NOMO-1 (cell line): ENCODE measurements at regions not wholly inside any gene's neighbourhood (a gene's known extent, or its start where the extent isn't known, plus 50 kb on each side); places are given as distances from the start of the nearest gene placed in this dataset.

ENCODE experiments used
- DNase-seq, 2 experiments: peaks; one replicate each; lab custom pipeline; 2025; ENCODE audit not compliant: unreplicated experiment in 2 of 2; lab: John Stamatoyannopoulos, UW

- DNase-seq: no peak
These were observed 884.8 kb upstream of the B3GALT2 start for GRCh38 chr1:194071205-194071604.

GRCh38 chr1:194069831-194070218, 883.4 kb upstream of the B3GALT2 start:
- no peak for DNase-seq

DNA sequence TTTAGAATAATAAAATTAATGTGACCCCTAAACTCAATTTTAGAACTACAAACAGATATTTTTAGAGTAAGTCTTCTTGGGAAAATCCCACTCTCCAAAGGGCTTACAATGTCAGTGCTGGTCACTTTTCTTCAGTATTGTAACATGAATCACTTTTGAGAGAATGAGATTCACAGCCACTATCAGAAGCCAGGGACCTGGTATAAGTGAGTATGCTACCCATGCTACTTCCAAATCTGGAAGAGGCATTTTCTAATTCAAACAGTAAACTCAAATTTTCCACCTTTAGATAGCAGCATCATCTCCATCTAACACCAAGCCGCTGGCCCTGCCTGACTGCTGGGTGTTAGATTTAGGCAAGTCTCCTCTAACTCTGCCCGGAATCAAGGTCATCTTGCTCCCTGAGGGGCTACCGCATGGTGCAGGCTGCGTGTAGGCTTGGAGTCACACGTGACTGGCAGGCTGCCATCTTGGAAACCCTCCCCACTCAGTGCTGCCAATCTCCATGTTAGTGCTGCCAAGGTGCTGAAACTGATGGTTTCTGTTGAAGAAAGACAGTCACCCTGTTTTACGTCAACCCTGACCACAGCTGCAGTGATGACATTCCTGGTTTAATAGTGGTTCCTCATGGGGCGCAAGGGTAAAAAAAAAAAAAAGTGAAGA, 882.9 kb upstream of the B3GALT2 start:
- DNase-seq: peak in 1 of 2 experiments; percentile 49

DNA sequence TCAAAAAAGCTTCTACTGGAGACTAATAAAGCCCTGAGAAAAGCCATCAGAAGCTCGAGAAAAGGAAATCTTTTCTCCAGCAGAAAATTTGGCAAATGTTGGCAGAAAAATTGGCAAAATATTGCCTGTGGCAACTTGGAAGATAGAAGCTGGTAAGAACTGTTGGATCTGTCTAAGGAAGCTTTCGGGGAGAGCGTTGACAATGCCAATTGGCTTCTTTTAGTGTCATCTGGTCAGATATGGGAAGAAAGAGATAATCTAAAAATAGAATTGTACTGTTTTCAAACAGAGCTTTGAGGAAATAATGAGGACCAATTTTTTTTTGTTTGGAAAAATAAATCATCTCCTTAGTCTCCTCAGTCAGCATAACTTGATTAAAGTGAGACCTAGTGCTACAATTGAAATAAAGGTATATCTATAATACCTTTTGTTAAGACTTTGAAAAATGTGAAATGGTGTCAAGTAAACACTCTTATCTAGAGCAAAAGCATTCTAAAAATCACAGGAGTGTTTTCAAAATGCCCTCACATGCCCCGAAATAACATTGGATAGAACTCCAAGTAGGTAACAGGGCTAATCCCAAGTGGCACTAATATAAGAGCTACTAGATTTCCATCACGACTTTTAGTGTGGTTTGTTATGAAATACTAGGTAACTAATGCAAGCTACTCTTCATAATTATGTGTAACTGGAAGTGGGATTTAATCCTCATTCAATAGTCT, 882.2 kb upstream of the B3GALT2 start:
- no peak for DNase-seq

- DNase-seq: no peak
These were observed 881.4 kb upstream of the B3GALT2 start for GRCh38 chr1:194067772-194068171.

- DNase-seq: no peak
These were observed 876.5 kb upstream of the B3GALT2 start for GRCh38 chr1:194062962-194063361.

- DNase-seq: no peak
These were observed 876.1 kb upstream of the B3GALT2 start for GRCh38 chr1:194062526-194062925.

DNA sequence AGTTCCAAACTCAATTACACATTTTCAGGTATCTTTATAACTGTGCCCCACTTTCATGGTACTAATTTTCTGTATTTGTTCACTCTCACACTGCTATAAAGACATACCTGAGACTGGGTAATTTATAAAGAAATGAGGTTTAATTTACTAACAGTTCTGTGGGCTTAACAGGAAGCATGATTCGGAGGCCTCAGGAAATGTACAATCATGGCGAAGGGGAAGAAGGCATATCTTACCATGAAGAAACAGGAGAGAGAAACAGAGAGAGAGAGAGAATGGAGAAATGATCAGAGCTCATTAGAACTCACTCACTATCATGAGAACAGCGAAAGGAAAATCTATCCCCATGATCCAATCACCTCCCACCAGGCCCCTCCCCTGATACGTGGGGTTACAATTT, 874.1 kb upstream of the B3GALT2 start:
- DNase-seq: peak in 1 of 2 experiments; percentile 36

DNA sequence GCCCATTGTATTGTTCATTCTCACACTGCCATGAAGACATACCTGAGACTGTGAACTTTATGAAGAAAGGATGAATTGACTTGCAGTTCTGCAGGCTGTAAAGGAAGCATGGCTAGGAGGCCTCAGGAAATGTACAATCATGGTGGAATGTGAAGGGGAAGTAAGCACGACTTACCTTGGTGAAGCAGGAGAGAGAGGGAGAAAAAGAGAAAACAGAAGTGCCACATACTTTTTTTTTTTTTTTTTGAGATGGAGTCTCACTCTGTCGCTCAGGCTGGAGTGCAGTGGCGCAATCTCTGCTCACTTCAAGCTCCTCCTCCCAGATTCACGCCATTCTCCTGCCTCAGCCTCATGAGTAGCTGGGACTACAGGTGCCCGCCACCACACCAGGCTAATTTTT, 871.9 kb upstream of the B3GALT2 start:
- DNase-seq: peak in 1 of 2 experiments; percentile 2

GRCh38 chr1:194056169-194056568, 869.8 kb upstream of the B3GALT2 start:
- peak in 1 of 2 experiments; percentile 27 for DNase-seq

DNA sequence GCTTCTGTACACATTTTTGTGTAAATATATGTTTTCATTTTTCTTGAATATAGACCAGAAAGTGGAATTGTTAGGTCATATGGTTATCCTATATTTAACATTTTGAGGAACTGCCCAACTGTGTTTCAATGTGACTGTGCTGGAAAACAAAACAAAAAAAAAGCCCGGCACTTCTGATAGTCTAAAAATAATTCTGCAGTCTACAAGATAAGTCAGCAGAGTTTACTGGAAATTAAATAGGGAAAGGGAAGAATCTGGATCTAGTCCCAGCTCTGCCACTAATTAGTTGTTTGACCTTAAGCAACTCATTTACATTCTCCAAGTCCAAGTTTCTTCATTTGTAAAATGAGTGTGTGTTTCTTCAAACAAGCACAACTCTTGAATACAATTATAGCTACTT, 869.1 kb upstream of the B3GALT2 start:
- peak in 1 of 2 experiments; percentile 12 for DNase-seq

DNA sequence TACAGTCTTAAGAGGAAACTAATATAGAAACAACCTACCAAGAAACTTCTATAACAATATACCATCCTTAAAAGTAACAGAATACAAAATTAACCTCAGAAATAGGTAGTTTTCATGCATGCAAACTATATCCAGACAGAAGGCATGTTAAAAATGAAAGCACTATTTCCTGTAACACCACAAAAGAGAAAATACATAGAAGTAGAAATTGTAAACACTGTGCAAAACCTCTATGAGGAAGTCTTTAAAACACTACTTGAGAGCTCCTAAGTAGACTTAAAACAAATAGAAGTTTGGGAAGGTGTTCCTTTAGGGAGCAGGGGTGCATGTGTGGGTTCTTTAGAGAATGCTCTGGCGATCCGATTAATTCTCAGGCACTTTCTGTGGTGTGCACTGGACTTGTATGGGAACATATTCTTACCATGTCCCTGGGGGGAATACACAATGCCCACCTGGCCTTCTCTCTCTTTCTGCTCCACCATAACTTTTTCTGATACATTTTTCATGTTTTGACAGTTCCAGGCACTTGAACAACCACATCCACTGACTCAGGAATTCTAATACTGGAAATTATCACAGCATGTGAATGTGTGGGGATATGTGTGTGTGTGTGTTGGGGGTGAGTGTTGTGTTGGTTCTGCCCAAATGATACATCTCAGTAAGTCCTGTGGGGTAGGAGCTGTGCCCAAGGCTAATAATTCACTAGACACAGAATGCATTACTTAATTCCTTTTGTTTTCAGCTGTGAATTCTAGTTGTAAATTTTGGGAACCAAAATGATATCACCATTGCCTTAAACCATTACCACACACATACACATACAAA, 866.3 kb upstream of the B3GALT2 start:
- DNase-seq: no peak

DNA sequence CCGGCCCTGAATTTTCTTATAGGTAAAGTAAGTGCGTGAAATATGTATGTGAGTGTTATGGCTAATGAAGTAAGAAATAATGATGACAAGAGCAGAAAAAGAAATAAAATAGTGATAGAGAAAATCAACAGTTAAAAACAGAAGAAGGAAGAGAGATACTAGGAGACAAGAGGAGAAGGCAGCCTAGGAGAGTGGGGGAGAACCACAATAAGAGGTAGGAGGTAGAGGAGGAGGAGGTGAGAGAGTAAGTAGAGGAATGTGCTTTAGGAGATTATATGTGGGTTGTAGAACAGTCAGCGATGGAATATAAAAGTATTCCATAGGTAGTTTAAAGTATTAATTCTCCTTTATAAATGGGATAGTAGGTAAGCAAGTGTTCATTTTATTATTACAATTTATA, 861.5 kb upstream of the B3GALT2 start:
- no peak for DNase-seq

DNA sequence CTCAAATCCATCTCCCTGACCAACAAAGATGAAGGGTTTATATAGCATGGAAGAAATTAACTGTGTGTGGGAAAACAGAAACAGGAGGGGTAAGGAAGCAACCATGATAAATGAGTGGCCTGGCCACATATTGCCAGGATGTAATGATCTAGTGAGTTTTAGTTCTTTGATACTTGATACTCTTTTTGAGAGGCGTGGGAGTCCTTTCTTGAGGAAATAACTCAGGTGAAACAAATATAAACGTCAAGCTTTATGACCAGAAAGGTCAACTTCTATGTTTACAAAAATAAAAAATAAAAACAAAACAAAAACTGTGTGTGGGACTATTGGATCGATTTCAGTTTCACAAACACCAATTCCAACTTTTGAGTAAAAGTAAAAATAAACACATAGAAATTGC, 860.8 kb upstream of the B3GALT2 start:
- DNase-seq: no peak

DNA sequence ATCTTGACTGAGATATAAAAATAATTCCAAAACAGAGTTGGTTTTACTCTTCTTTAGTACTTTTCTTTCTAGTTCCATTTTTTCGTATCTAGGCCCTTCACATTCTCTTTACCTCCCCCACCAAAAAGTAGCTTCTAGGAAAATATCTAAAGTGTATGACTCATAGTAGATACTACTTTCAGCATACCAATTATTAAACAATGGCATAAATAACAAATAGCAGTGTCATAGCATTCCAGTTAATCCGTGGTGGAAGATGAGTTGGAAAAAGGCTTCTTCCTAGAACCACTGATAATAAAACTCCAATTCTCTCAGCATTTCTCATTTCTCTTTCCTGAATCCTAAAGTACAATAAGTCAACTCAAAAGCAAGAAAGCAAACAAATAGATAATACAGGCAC, 859.0 kb upstream of the B3GALT2 start:
- no peak for DNase-seq

- DNase-seq: no peak
These were observed 858.5 kb upstream of the B3GALT2 start for GRCh38 chr1:194044892-194045291.

- DNase-seq: no peak
These were observed 857.8 kb upstream of the B3GALT2 start for GRCh38 chr1:194043984-194044755.

GRCh38 chr1:194042736-194043135, 856.3 kb upstream of the B3GALT2 start:
- DNase-seq: no peak

DNA sequence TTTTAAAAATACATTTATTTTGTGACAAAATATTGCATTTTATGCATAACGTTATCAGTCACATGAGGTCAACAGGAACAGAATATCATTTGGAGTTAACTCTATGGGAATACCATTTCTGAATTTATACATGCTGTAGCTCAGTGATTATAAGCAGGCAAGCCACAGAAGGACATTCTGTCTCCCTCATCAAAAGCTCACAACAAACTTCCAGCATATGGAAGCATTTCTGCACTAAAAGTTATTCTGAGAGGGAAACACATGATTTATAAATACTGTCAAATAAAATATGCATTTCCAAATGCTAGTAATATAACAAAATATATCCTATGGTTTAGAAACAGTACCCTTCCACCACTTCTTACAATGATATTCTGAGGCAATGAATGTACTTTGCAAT, 854.1 kb upstream of the B3GALT2 start:
- DNase-seq: no peak

GRCh38 chr1:194039578-194039977, 853.2 kb upstream of the B3GALT2 start:
- DNase-seq: no peak

DNA sequence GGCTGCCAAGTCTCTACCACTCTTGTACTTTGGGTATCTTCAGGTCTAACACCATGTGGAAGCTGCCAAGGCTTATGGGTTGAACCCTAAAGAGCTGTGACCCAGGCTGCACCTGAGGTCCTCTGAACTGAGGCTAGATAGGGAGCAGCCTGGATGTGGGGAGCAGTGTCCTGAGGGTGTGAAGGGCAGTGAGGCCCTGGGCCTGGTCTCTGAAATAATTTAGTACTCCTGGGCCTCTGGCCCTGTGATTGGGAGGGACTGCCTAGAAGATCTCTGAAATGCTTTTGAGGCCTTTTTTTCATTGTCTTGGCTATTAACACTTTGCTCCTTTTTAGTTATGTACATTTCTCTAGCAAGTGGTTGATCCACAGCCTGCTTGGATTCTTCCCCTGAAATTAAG, 847.2 kb upstream of the B3GALT2 start:
- DNase-seq: no peak
